DMS53 treated with DMSO at 0.1 percent for 48 hours (cell line): ENCODE measurements at regions not wholly inside any gene's neighbourhood (a gene's known extent, or its start where the extent isn't known, plus 50 kb on each side); places are given as distances from the start of the nearest gene placed in this dataset.
"Not testable (repeated sequence)": the region's sequence is repeated elsewhere in the genome, so short reads cannot be mapped to it uniquely, and the experiment has no call there.

ENCODE experiments used
- DNase-seq: peaks from one replicate; lab custom pipeline; 2025; ENCODE audit not compliant: unreplicated experiment; lab: John Stamatoyannopoulos, UW

DNA sequence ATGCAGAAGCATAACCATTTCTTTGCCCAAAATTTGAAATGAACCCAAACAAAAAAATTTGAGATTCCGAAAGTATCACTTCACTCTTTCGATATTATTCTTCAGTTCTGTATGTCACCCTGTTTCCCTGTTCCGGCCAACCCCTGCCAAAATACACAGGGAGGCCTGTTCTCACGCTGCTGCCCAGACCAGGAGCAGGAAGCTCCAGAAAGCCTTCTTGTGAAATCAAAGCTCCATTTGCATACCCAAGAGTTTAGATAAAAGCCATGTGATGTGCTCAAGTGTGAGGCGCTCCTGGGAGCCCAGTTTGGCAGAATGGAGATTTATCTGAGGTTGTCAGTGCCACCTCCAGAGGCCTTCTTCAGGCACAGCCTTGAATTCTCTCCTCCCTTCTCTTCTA, 236.2 kb downstream of the FGFR2 start:
- no peak for DNase-seq

GRCh38 chr10:121365566-121365965, 232.7 kb downstream of the FGFR2 start:
- DNase-seq: no peak

- no peak for DNase-seq
Measured at GRCh38 chr10:121368347-121369025, 229.8 kb downstream of the FGFR2 start.

- no peak for DNase-seq
Measured at GRCh38 chr10:121369616-121370015, 228.6 kb downstream of the FGFR2 start.

- DNase-seq: no peak
Measured at GRCh38 chr10:121371836-121372235, 226.4 kb downstream of the FGFR2 start.

DNA sequence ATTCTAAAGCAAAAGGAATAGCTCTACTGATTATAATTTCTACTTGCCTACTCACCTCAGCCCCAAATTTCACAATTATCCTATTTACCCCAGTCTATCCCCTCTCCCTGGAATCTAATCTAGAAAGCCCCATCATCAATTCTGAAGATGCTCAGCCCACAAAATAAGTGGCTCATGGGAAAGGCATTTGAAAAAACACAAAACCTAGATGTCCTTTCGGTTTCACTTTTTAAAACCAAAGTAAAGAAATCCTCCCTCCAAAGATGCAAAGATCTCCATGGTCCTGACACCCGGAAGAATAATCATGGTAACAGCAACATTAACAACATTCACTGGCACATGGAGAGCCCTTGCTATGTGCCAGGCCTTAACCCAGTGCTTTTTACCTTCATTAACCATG, 224.8 kb downstream of the FGFR2 start:
- no peak for DNase-seq

- DNase-seq: no peak
Measured at GRCh38 chr10:121374121-121374520, 224.1 kb downstream of the FGFR2 start.

GRCh38 chr10:121375172-121375571, 223.1 kb downstream of the FGFR2 start:
- no peak for DNase-seq

DNA sequence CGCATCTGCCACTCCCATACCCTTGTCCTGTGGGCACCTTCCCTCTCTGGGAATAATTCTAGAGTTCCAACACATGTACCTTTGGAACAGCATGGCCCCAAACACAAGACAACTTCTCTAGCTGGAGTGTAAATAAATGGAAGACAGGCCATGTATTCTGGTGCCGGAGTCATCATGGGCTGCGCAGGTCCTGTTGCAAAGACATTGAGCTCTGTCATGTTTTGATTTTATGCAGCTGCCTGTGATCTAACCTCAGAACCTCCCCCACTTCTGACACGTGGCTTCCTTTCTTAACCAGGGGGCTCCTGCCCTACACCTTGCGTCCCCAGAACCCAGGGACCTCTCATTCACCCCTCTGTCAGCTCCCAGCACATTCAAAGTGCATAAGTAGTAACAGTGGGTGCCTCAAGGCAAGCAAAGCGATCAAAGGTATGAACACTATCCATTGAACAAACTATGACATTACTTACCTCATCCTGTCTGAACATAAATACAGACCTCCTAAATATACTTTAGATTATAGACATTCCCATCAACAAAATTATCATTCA, 219.9 kb downstream of the FGFR2 start:
- no peak for DNase-seq

DNA sequence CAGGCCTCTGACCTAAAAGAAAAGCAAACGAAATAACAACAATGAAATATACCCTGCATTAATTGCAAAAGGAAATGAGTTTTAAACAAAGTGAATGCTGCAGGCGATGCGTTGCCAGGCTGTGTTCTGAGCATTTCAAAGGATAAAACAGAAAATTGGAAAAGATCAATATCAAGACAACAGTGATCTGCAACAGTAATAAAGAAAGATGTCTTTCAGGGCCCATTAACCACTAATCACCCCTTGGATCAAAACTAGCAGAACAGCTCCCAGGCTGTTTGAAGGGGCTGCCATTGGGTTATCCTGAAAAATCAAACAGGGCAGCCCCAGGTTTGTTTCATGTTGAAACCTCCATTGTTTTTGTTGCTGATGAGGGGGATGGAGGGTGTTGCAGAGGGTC, 219.2 kb downstream of the FGFR2 start:
- DNase-seq: no peak

GRCh38 chr10:121380211-121380610, 218.0 kb downstream of the FGFR2 start:
- no peak for DNase-seq

DNA sequence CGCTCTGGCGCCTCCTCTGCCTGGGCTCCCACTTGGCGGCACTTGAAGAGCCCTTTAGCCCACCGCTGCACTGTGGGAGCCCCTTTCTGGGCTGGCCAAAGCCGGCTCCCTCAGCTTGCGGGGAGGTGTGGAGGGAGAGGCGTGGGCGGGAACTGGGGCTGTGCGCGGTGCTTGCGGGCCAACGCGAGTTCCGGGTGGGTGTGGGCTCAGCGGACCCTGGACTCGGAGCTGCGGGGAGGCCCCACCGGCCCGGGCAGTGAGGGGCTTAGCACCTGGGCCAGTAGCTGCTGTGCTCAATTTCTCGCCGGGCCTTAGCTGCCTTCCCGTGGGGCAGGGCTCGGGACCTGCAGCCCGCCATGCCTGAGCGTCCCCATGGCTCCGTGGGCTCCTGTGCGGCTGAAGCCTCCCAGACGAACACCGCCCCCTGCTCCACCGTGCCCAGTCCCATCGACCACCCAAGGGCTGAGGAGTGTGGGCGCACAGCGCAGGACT, 216.2 kb downstream of the FGFR2 start:
- not testable (repeated sequence) for DNase-seq

GRCh38 chr10:121385136-121385535, 213.1 kb downstream of the FGFR2 start:
- no peak for DNase-seq

DNA sequence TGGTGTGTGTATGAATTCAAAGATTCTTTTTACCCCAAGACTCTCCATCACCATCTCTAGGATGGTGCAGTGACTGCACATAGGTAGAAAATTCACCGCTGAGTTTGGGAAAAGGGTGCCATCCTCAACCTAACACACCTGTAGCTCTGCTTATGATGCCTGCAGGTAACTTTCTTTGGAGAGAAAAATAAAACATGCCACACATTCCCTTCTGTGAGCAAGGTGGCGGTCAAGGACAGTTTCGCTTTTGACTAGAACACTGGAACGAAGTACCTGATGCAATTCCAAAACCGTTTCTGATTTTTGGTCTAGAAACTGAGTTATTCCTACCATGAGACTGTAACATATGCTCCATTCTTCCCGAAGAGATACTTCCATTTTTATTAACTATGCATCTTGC, 205.6 kb downstream of the FGFR2 start:
- no peak for DNase-seq

DNA sequence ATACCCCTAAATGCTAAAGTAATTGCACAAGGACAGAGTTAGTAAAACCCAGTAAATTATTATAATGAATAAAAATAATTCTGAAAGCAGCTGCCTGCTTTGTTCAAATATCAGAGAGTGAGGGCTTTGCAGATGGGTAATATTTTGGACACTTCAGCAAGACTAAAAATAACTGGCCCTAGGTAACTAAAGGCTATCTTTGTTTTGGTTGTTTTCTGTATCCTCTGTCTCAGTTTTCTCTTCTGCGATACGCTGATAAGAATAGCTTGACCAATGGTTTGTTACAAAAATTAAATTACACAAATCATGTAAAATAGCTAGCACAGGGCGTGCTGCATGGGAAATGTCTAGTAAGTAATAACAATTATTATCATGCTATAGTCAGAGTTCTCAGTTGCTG, 204.7 kb downstream of the FGFR2 start:
- no peak for DNase-seq

DNA sequence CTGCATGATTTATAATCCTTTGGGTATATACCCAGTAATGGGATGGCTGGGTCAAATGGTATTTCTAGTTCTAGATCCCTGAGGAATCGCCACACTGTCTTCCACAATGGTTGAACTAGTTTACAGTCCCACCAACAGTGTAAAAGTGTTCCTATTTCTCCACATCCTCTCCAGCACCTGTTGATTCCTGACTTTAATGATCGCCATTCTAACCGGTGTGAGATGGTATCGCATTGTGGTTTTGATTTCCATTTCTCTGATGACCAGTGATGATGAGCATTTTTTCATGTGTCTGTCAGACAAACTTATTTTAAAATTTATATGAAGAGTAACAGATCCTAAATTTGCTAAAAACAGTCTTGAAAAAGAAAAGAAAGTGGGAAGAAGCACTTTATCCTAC, 197.7 kb downstream of the FGFR2 start:
- not testable (repeated sequence) for DNase-seq

DNA sequence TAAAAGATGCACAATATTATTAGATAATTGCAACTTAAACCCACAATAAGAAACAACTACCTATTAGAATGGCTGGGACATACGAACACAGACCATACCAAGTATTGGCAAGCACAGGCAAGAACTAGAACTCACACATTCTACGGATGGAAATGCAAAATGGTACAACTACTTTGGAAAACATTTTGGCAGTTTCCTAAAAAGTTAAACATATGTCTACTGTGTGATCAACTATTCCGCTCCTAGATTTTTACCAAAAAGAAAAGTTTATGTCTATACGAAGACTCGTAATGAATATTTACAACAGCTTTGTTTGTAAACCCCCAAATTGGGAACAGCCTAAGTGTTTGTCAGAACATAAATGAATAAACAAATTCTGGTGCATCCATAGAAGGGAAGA, 194.7 kb downstream of the FGFR2 start:
- DNase-seq: no peak

GRCh38 chr10:121404611-121405010, 193.6 kb downstream of the FGFR2 start:
- no peak for DNase-seq

DNA sequence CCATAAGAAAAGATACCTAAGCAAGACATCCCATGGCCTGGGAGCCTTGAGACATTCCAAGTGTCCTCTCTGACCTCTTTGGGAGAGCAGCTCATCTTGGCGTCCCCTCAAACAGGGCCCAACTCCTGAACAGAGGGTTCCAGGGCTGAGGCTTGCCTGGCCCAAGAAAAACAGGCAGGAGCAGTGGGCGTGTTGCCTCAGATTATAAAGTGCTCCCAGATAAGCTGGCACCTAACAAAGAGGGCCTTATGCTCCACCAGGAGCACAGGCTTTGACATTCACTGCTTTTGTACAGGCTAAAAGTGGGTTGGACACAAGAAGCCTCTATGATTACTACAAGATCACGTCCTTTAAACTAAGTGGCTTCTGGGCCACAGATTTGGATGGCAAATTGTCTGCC, 193.1 kb downstream of the FGFR2 start:
- DNase-seq: no peak

GRCh38 chr10:121405549-121405948, 192.7 kb downstream of the FGFR2 start:
- no peak for DNase-seq

GRCh38 chr10:121405953-121406352, 192.3 kb downstream of the FGFR2 start:
- no peak for DNase-seq

DNA sequence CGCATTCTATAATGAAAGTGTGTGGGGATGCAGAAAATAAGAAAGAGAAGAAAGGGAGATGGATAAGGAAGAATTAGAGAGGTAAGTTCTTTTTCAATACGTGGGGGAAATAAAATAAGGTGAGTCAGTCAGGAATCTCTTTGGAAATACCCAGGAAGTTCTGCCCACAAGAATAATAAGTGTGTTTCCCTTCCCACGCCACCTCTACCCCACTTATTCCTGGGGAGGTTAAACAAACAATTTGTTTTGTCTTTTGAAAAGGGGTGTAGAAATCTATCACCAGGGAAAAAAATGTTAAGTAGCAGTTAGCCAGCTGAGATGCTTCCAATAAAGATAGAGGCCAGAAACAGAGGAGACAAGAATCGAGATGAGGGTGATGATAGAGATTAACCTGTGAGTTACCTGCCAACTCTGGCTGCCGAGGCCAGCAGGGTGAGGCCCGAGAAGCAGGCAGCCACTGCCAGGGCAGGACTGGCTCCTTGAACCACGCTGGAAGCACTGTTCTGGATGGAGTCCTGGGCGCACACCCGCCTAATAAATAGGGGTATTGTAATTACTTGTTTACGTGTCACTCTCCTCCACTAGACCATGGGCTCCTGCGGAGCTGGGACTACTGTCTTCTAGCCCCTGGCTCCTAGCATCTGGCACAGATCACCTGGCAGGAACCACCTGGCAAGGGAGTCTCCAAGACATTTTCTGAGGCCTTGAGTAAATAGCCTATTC, 191.3 kb downstream of the FGFR2 start:
- DNase-seq: no peak
